NCI-H146 (cell line): ENCODE measurements at regions not wholly inside any gene's neighbourhood (a gene's known extent, or its start where the extent isn't known, plus 50 kb on each side); places are given as distances from the start of the nearest gene placed in this dataset.

Experiments used
- DNase-seq: peaks from one replicate; lab custom pipeline; 2025; lab: John Stamatoyannopoulos, UW

DNA sequence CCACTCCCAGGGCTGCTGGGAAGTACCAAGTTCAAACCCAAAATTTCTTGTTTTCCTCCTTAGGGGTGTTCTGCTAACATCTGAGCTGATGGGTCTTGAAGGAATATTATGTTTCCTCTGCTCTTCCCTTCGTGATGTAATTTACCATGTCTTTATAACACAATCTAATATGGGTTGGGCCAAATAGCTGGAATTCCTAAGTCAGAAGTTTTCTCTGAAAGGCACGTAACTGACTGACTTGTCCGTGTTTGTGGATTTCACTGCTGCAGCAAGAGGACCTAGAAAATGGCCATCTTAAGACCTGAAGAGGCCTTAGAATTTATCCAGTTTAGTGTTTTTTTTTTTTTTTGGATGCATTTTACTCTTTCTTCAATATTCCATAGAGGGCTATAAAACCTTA, 256.7 kb downstream of the DCDC2C start:
- no peak for DNase-seq

DNA sequence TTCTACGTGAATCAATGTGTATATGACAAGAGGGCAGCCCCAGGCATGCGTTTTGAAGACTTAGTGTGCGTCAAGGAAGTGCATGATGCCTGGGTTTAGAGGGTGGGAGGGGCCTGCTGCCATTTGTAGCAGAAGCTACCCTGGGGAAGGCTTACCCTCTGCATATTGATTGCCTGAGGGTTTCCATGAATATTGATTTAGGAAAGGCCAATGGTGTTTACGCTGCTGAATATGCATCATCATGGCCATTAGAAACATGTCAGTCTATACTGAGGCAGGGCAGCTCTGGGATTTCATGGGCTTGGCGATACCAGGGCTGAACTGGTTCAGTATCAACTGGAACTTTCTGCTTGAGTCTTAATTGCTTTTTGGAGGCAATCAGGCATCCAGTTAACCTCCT, 259.3 kb downstream of the DCDC2C start:
- DNase-seq = no peak

DNA sequence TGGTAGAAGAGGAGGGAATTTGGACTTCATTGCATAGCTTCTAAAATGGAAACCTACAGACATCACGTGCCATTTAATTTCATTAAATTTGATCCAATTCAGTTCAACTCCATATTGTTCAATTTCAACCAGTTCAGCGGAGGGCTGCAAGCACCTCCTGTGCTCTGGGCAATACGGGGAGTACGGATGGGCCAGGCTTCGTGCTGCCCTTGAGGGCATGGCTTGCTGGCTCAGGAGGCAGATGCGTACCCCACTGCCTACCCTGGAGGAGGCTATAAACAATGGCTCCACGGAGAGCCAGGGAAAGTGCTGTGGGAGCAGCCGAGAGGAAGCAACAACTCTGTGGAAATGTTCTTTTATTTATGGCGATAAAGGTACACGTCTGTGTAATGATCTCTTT, 261.8 kb downstream of the DCDC2C start:
- no peak for DNase-seq

DNA sequence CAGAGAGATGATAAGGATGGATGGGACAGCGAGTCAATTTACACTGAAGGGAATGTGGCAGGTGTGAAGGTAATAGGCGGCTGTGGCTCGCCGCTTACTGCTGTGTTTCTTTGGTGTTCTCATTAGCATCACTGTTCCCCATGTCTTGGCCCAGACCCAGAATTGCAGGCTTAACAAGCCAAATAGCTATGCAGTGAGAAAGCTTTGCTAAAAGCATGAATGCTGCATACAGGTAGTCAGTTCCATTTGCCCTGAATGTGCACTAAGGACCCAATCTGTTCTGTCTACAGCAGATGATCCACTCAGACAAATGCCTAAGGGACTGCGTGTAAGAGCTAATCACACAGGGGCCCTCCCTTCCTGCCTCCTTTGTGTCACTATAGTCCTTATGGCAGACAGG, 262.6 kb downstream of the DCDC2C start:
- DNase-seq = no peak

DNA sequence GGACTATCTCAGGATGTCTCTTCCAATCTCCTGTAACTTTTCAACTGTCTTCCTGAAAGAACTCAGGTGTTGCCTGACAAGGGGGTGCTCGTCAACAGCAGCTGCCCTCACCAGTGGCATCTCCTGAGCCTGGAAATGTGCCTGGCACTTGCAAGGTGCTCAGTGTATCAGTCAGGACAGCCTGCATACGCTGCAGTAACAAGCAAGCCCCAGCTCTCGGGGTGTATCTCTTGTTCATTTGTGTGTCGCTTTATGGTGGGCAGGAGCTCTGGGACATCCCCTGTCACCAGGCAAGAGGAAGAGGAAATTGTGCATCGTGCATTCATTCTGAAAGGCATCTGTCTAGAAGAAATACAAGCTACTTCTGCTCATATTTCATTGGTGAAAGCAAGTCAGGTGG, 263.1 kb downstream of the DCDC2C start:
- no peak for DNase-seq

DNA sequence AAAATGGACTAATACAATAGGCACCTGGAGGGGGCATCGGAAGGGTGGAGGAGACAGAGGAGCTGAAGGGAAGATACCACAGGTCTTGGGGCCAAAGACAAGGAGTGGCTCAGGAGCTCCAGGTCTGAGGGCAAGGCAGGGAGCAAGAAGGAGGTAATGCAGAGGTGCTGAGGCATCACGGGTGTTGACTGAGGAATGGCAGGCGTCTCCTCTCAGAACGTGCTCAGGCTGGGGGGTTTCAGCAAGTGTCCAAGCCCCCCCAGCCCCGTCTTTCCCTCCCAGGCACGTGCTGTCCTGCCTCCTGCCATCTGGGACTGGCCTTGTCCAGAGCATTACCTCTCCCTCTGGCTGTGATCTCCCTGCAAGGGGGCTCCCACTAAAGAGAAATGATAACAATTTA, 265.4 kb downstream of the DCDC2C start:
- no peak for DNase-seq

DNA sequence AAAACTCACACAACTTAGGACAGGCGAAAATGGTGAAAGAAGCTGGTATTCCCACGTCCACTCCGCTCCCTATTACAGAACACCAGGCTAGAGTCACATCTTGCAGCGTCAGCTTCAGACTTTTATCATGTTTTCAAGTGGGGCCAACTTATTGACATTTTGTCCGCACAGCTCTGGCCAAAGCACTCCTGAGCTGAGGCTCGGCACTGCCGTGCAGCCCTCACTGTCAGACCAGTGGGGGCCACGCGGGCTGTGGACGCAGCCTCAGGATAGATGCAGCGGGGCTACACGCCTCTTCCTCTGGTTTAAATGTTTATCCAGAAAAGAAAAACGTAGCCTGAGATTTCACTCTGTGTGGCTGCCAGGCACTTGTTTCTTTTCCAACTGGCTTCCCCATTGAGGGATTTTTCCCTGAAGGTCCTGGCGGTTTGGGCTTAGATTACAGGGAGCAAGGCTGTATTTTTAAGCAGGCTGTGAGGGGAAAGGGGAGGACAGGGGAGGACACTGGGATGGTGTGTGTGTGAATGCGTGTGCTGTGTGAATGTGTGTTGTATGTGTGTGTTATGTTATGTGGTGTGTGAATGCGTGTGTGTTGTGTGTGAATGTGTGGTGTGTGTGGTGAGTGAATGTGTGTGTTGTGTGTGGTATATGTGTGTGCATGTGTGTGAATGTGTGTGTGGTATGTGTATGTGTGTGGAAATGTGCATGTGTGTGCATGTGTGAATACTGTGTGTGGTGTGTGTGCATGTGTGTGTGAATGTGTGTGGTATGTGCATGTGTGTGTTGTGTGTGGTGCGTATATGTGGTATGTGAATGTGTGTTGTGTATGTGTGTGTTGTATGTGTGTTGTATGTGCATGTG, 267.6 kb downstream of the DCDC2C start:
- DNase-seq = no peak

DNA sequence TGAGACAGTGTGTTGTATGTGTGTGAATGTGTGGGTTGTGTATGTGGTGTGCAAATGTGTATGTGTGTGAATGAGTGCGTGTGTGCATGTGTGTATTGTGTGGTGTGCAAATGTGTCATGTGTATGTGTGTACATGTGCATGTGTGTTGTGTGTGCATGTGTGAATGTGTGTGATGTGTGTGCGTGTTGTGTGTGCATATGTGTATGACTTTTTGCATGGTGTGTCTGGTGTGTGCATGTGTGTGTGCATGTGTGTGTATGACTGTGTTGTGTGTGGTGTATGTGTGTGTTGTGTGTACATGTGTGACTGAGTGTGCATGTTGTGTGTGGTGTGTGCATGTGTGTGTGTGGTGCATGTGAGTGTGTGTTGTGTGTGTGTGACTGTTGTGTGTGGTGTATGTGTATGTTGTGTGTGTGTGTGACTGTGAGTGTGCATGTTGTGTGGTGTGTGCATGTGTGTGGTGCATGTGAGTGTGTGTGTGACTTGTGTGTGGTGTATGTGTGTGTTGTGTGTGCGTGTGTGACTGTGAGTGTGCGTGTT, 268.3 kb downstream of the DCDC2C start:
- DNase-seq = no peak

DNA sequence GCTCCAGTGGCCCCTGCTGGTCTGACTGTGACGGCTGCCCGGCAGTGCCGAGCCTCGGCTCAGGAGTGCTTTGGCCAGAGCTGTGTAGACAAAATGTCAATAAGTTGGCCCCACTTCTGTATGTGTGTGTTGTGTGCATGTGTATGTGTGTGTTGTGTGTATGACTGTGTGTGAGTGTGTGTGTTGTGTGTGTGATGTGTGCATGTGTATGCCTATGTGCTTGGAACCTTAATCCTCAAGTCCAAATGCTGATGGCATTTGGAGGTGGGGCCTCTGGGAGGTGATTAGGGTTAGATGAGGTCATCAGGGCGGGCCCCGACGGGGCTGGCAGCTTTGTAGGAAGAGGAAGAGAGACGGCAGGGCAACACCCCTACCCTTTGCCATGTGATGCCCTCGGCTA, 269.0 kb downstream of the DCDC2C start:
- no peak for DNase-seq

DNA sequence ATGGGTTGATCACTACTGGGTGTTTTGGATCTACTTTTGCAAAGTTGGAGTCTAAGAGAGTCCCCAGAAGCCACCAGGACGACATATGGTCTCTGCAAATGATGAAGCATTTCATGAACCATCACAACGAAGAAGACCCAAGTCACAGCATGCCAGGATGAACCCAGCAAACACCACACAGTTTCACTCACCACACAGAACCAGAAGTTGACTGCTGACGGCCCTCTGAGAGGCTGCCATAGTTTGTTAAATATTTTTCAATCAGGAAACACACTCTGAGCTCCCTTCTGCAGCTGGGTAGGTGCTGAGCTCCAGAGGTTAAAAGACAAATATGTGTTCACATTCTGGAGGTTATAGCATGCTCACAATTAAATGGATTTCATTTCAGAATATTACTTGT, 271.4 kb downstream of the DCDC2C start:
- no peak for DNase-seq

DNA sequence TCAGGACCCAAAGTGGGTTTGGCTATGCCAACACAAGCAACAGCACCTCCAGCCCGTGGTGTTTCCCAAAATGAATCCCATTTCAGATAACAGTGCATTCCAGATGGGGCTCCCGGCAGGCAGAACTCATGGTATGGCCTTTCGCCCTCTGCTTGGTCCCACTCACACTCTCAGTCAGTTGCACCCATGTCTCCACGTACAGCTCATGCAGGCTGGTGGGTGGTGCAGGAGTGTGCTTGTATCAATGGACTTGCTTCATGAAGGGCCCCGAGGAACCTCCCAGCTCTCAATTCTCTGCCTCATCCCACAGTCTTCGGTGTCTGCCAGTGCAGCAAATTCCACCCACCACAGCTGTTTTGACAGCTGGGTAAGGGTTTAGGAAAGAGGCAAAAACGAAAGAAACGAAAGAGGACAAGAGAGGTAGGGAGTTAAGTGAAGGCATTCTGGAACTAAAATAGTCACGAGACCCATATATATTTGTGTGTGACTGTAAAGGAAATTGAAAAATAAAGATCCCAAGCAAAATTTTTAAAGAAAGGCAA, 278.1 kb downstream of the DCDC2C start:
- no peak for DNase-seq

DNA sequence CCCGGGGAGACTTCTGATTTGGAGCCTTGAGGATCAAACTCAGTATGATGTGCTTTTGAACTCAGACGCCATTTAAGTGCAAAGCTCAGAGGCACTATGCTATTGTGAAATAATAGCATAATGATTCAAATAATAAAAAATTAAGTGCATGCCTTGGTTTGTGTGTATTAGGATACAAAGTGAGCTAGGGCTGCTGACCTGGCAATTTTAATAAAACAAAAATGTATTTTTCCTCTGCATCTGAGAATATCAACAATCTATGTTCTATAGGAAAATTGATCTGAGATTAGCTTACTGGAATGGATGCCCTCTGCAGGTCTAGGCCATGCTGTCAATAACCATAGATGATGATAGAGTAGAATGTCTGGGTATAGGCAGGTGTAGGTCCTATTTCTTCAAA, 278.8 kb downstream of the DCDC2C start:
- DNase-seq = no peak

DNA sequence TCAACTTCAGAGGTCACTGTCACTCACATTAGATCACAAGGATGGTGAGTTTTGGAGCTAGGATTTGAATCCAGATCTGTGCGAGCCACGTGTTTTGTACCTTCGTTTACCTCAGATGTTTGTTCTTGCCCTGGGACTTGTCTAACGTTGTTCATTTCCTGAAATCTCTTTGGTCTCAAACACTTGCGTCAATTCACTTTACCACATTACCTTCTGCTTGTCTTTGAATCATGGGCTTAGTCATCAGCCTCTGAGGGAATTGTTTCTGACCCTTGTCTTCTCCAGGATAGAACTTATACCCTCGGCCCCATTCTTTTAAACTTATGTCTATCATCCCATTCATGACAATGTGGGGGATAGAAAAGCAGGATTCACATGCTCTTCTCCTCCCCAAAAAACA, 282.7 kb downstream of the DCDC2C start:
- no peak for DNase-seq

DNA sequence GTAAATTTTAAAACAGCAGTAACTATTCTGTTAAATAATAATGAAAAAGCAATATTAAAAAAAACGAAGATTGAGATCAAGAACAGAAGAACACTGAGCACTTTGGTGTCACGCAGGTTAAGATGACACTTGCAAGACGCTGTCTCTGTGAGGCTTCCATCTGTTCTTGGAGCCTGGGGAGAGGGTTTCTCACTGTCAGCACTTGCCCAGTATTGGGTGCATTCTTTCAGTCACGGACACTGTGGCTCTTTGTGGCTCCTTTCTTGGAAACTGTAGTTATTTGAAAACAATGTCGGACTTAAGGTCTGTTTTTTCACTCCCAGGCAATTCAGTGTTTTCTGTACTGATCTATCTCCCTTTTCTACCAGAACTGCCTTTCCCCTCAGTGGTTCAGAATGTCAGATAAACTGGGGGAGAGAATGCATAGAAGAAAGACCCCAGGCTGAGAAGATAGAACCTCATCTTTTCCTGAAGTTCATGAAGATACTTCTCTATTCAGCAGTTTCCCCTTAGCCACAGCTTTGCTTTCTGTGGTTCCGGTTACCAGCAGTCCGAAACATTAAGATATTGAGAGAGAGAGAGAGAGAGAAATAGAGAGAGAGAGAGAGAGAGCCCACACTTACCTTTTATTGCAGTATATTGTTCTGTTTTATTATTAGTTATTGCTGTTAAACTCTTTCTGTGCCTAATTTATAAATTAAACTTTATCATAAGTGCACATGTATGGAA, 283.3 kb downstream of the DCDC2C start:
- DNase-seq = no peak

DNA sequence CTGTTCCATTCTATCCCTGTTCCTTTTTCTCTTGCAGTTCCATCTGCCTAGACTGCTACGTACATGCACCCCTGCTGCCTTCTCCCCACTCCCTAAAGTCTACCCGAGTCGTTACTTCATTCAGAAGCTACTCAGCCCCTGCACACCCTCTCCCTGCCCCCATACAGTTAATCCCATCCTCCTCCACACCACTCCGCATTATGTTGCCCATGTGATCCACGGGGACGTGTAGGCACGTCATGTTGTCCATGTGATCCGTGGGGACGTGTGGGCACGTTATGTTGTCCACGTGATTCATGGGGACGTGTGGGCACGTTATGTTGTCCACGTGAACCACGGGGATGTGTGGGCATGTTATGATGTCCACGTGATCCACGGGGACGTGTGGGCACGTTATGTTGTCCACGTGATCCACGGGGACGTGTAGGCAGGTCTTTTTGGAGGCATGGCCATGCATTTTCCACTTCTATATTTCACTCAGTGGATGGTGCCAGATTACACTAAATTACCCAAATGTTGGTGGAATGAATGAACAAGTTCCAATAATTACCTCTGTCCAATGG, 299.5 kb downstream of the DCDC2C start:
- DNase-seq = no peak

DNA sequence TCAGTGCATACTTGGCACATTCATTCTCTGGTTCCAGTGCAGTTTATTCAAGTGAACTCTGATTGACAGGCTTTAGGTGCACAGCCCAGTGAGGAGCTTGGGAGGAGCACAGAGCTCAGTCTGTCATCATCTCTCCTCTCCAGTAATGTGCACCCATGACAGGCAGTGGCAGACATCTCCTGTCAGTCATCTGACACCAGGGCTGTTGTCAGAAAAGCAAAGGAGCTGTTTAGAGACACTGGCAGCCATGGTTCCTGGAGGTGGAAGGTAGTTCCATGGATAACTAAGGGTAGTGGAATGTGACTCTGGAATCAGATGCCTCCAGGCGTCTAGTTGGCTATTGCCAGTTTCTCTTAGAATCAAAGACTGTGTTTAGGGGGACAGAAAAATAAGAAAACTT, 308.8 kb downstream of the DCDC2C start:
- DNase-seq = no peak

DNA sequence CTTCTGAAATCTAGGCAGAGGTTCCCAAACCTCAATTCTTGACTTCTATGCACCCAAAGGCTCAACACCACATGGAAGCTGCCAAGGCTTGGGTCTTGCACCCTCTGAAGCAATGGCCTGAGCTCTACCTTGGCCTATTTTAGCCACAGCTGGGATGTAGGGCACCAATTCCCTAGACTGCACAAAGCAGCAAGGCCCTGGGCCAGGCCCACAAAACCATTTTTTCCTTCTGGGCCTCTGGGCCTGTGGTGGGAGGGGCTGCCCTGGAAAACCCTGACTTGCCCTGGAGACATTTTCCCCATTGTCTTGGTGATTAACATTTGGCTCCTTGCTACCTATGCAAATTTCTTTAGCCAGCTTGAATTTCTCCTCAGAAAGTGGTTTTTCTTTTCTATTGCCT, 315.2 kb downstream of the DCDC2C start:
- no peak for DNase-seq

DNA sequence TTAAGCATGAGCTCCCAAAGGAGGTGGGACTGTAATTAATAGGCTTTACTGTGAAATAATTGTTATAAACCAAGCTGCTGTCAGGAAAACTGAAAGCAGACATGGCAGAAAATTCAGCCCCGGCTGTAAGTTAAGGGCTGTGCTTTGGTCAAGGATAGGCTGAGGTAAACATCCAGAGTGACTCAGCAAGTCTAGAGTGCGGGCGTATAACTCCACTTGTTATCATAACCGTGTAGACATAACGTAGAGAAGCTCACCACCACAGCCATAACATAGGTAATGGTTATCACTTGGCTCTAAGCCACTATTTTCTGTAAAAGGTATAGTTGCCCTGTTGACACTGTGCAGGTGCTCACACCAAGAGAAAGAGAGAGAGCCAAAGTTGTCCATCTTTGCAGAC, 316.8 kb downstream of the DCDC2C start:
- peak; percentile 87 for DNase-seq

DNA sequence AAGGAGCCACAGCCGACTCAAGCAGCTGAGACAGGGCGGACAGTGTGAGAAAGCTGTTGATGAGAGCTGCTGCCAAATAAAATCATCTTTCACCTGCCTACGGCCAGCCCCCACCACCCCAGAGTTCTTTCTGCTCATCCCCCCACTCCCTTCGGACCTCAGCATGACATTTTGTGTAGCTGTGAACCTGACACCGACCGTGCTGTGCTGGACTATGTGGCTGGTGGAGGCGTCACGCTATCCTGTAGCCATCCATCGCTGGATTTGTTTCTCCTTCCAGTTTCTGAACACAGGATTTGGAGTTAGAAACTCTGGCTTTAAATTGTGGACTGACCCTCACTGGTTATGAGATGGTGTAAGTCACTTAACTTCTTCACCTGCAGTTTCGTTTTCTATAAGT, 317.3 kb downstream of the DCDC2C start:
- DNase-seq = peak; percentile 87

DNA sequence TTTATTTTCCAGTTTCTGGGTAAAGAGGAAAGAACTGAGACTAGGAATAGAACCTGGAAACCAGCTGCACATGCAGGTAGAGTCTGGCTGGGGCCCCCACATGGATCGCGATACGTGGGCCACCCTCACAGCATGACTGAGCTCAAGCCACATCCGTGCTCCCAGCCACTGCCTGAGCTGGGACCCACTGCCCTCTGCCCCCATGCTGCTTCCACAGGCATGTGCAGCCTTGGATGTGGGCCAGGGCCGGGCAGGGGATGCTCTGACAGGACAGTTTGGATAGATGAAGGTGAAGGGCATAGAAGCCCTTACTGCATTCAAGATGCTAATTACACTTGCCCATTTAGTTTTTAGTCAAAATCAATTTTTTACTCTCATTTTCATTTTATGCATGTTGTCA, 321.2 kb downstream of the DCDC2C start:
- no peak for DNase-seq

DNA sequence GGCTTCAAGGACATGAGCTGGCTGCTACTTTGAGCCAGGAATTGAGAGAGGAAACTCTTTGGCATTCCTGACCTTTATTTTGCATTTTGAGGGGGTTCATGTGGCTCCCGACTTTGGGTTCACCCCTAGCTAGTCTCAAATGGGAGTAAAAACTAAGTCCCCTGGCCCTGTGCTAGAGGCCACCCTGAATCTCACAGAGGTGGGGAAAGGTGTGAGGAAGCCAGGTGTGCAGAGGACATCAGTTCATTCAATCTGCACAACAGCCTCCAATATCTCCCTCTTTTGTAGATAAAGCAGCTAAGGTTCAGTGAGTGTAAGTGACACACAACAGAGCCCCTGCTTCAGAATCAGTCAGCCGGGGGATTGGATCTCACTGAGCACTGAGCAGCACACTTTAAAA, 325.7 kb downstream of the DCDC2C start:
- DNase-seq = no peak

DNA sequence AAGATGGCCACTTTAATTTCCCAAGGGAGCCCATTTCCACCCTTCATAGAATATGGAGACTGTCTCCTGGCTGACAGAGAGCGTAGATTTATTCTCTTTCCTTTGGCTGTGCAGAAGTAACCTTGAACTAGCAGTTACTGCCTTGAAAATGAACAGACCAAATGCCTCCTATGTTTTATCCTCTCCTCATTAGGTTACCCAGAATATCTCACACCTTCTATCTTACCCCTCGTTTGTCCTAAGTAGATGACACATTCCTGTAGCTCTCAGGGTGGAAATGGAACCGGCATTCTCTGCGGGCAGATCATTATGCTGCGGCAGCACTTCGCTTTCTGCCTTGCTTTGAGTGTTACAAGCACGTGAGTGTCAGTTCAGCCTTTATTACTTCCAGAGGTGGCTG, 336.5 kb downstream of the DCDC2C start:
- no peak for DNase-seq
